ENCODE measurements at regions not wholly inside any gene's neighbourhood (a gene's known extent, or its start where the extent isn't known, plus 50 kb on each side); places are given as distances from the start of the nearest gene placed in this dataset.

- TF ChIP-seq CTCF (IDR thresholded peaks at IDR 0.05 in 8 of 11, conservative IDR thresholded peaks at IDR 0.05 in 3 of 11) (no peak), POLR2A (IDR thresholded peaks at IDR 0.05) (no peak)
These were observed 89.7 kb upstream of the CDYL2 start for GRCh38 chr16:80894091-80894490.

Measured in spleen (tissue), 7 donors.